ENCODE measurements at regions not wholly inside any gene's neighbourhood (a gene's known extent, or its start where the extent isn't known, plus 50 kb on each side); places are given as distances from the start of the nearest gene placed in this dataset.

GRCh38 chr5:13640270-13640669 is 304.2 kb downstream of the DNAH5 start:
- Mint-ChIP-seq H3K9me3 (peaks cover 0 to 1% of the 10 kb centered on the region in 2 donors), H3K27ac (no peak overlapping the region)
- DNase-seq = no peak

GRCh38 chr5:13632676-13633075 is 311.8 kb downstream of the DNAH5 start:
- H3K9me3 Mint-ChIP-seq = peaks cover 0 to 3% of the 10 kb centered on the region in 2 donors
- no peak for ATAC-seq (replicated peaks)
- no peaks in the 10 kb centered on the region for H3K36me3 Mint-ChIP-seq
- no peak for DNase-seq
- no peak overlapping the region for H3K27ac Mint-ChIP-seq
- no peak overlapping the region for H3K4me3 Mint-ChIP-seq
- no peaks in the 10 kb centered on the region for H3K27me3 Mint-ChIP-seq
- H3K4me1 Mint-ChIP-seq = no peaks in the 10 kb centered on the region

More at GRCh38 chr5:13640270-13640669, 304.2 kb downstream of the DNAH5 start:
- ATAC-seq (replicated peaks) = no peak
- Mint-ChIP-seq H3K4me1 (no peaks in the 10 kb centered on the region), H3K27me3 (no peaks in the 10 kb centered on the region), H3K36me3 (no peaks in the 10 kb centered on the region), H3K4me3 (no peak overlapping the region)

- peaks cover 1 to 4% of the 10 kb centered on the region in 2 donors for H3K9me3 Mint-ChIP-seq
- H3K4me1 Mint-ChIP-seq = no peaks in the 10 kb centered on the region
- no peaks in the 10 kb centered on the region for H3K27me3 Mint-ChIP-seq
- ATAC-seq (replicated peaks) (no peak), DNase-seq (no peak)
- H3K27ac Mint-ChIP-seq = no peak overlapping the region
- H3K4me3 Mint-ChIP-seq = no peak overlapping the region
- H3K36me3 Mint-ChIP-seq = no peaks in the 10 kb centered on the region
Observed at GRCh38 chr5:13629218-13629617, 315.3 kb downstream of the DNAH5 start.

- H3K4me1 Mint-ChIP-seq = no peaks in the 10 kb centered on the region
- no peaks in the 10 kb centered on the region for H3K27me3 Mint-ChIP-seq
- H3K27ac Mint-ChIP-seq = no peak overlapping the region
- no peak for DNase-seq
- H3K4me3 Mint-ChIP-seq = no peak overlapping the region
- peaks cover 1 to 4% of the 10 kb centered on the region in 2 donors for H3K9me3 Mint-ChIP-seq
- no peak for ATAC-seq (replicated peaks)
- no peaks in the 10 kb centered on the region for H3K36me3 Mint-ChIP-seq
Observed at GRCh38 chr5:13627673-13628454, 316.6 kb downstream of the DNAH5 start.

GRCh38 chr5:13625616-13626198 is 318.8 kb downstream of the DNAH5 start:
- H3K36me3 Mint-ChIP-seq = no peaks in the 10 kb centered on the region
- no peaks in the 10 kb centered on the region for H3K4me1 Mint-ChIP-seq
- DNase-seq (no peak), ATAC-seq (replicated peaks) (no peak)
- H3K27me3 Mint-ChIP-seq = no peaks in the 10 kb centered on the region
- H3K27ac Mint-ChIP-seq = peak overlapping the region; percentile 56
- H3K9me3 Mint-ChIP-seq = peaks cover 1 to 4% of the 10 kb centered on the region in 2 donors
- no peak overlapping the region for H3K4me3 Mint-ChIP-seq

GRCh38 chr5:13624283-13625074 is 320.0 kb downstream of the DNAH5 start:
- peaks cover 4 to 10% of the 10 kb centered on the region in 2 donors for H3K9me3 Mint-ChIP-seq
- H3K27ac Mint-ChIP-seq = no peak overlapping the region
- DNase-seq (no peak), ATAC-seq (replicated peaks) (no peak)
- no peaks in the 10 kb centered on the region for H3K4me1 Mint-ChIP-seq
- H3K36me3 Mint-ChIP-seq = no peaks in the 10 kb centered on the region
- H3K4me3 Mint-ChIP-seq = no peak overlapping the region
- no peaks in the 10 kb centered on the region for H3K27me3 Mint-ChIP-seq

GRCh38 chr5:13613621-13614020 is 330.9 kb downstream of the DNAH5 start:
- H3K36me3 Mint-ChIP-seq = no peaks in the 10 kb centered on the region
- no peaks in the 10 kb centered on the region for H3K27me3 Mint-ChIP-seq
- H3K4me3 Mint-ChIP-seq = no peak overlapping the region
- ATAC-seq (replicated peaks) = no peak
- H3K27ac Mint-ChIP-seq = no peak overlapping the region
- no peaks in the 10 kb centered on the region for H3K4me1 Mint-ChIP-seq
- no peak for DNase-seq
- peaks cover 16 to 18% of the 10 kb centered on the region in 2 donors for H3K9me3 Mint-ChIP-seq

- Mint-ChIP-seq H3K36me3 (no peaks in the 10 kb centered on the region), H3K9me3 (peaks cover 16% of the 10 kb centered on the region in 2 donors), H3K4me3 (no peak overlapping the region), H3K4me1 (no peaks in the 10 kb centered on the region), H3K27ac (no peak overlapping the region), H3K27me3 (no peaks in the 10 kb centered on the region)
- no peak for ATAC-seq (replicated peaks)
- DNase-seq = no peak
Observed at GRCh38 chr5:13611604-13612003, 332.9 kb downstream of the DNAH5 start.

GRCh38 chr5:13609504-13609903 is 335.0 kb downstream of the DNAH5 start:
- Mint-ChIP-seq H3K9me3 (peaks cover 2 to 6% of the 10 kb centered on the region in 2 donors), H3K36me3 (no peaks in the 10 kb centered on the region), H3K4me3 (no peak overlapping the region), H3K4me1 (no peaks in the 10 kb centered on the region), H3K27ac (no peak overlapping the region), H3K27me3 (no peaks in the 10 kb centered on the region)
- DNase-seq = no peak
- no peak for ATAC-seq (replicated peaks)

- Mint-ChIP-seq H3K9me3 (no peaks in the 10 kb centered on the region), H3K27ac (no peak overlapping the region), H3K4me3 (no peak overlapping the region), H3K27me3 (no peaks in the 10 kb centered on the region), H3K4me1 (no peaks in the 10 kb centered on the region), H3K36me3 (no peaks in the 10 kb centered on the region)
- ATAC-seq (replicated peaks) (no peak), DNase-seq (no peak)
Observed at GRCh38 chr5:13606051-13606450, 338.4 kb downstream of the DNAH5 start.

- Mint-ChIP-seq H3K4me1 (no peaks in the 10 kb centered on the region), H3K36me3 (no peaks in the 10 kb centered on the region), H3K4me3 (no peak overlapping the region), H3K27me3 (no peaks in the 10 kb centered on the region), H3K27ac (no peak overlapping the region), H3K9me3 (no peaks in the 10 kb centered on the region)
- DNase-seq (no peak), ATAC-seq (replicated peaks) (peak in 1 of 2 donors; percentile 5)
Observed at GRCh38 chr5:13601112-13601511, 343.4 kb downstream of the DNAH5 start.

GRCh38 chr5:13595978-13596377 is 348.5 kb downstream of the DNAH5 start:
- H3K36me3 Mint-ChIP-seq = no peaks in the 10 kb centered on the region

GRCh38 chr5:13591621-13592020 is 352.9 kb downstream of the DNAH5 start:
- Mint-ChIP-seq H3K27me3 (no peaks in the 10 kb centered on the region), H3K27ac (no peak overlapping the region), H3K36me3 (no peaks in the 10 kb centered on the region), H3K9me3 (peaks cover 0 to 3% of the 10 kb centered on the region in 2 donors), H3K4me3 (no peak overlapping the region), H3K4me1 (no peaks in the 10 kb centered on the region)
- no peak for DNase-seq
- ATAC-seq (replicated peaks) = no peak

More at GRCh38 chr5:13595978-13596377, 348.5 kb downstream of the DNAH5 start:
- no peaks in the 10 kb centered on the region for H3K27me3 Mint-ChIP-seq
- DNase-seq (no peak), ATAC-seq (replicated peaks) (no peak)
- peaks cover 0 to 3% of the 10 kb centered on the region in 2 donors for H3K9me3 Mint-ChIP-seq
- H3K27ac Mint-ChIP-seq = no peak overlapping the region
- no peak overlapping the region for H3K4me3 Mint-ChIP-seq
- no peaks in the 10 kb centered on the region for H3K4me1 Mint-ChIP-seq

GRCh38 chr5:13585324-13585723 is 359.2 kb downstream of the DNAH5 start:
- no peaks in the 10 kb centered on the region for H3K9me3 Mint-ChIP-seq
- no peak for DNase-seq
- H3K36me3 Mint-ChIP-seq = no peaks in the 10 kb centered on the region
- ATAC-seq (replicated peaks) = no peak
- H3K27me3 Mint-ChIP-seq = no peaks in the 10 kb centered on the region
- no peak overlapping the region for H3K4me3 Mint-ChIP-seq
- no peak overlapping the region for H3K27ac Mint-ChIP-seq
- H3K4me1 Mint-ChIP-seq = no peaks in the 10 kb centered on the region
